ENCODE measurements at regions not wholly inside any gene's neighbourhood (a gene's known extent, or its start where the extent isn't known, plus 50 kb on each side); places are given as distances from the start of the nearest gene placed in this dataset.

- in situ Hi-C loops (cut with MboI; ENCODE audit: low sequenced_read_pairs, unreplicated experiment) = no loop called here
- DNase-seq (ENCODE audit: low spot score) = no peak
- TF ChIP-seq CTCF (IDR thresholded peaks at IDR 0.05; ENCODE audit: borderline replicate concordance, control extremely low read depth, extremely low read depth, insufficient read depth, missing control alignments) = no peak
These were observed 123.5 kb downstream of the MAP3K7 start for GRCh38 chr6:90463359-90463758.

- in situ Hi-C loops (cut with MboI; ENCODE audit: low sequenced_read_pairs, unreplicated experiment) = no loop called here
- TF ChIP-seq CTCF (IDR thresholded peaks at IDR 0.05; ENCODE audit: borderline replicate concordance, control extremely low read depth, extremely low read depth, insufficient read depth, missing control alignments) = no peak
- no peak for DNase-seq (ENCODE audit: low spot score)
These were observed 124.8 kb downstream of the MAP3K7 start for GRCh38 chr6:90462102-90462501.

- in situ Hi-C loops (cut with MboI; ENCODE audit: low sequenced_read_pairs, unreplicated experiment) = no loop called here
- no peak for TF ChIP-seq CTCF (IDR thresholded peaks at IDR 0.05; ENCODE audit: borderline replicate concordance, control extremely low read depth, extremely low read depth, insufficient read depth, missing control alignments)
- DNase-seq (ENCODE audit: low spot score) = no peak
These were observed 125.5 kb downstream of the MAP3K7 start for GRCh38 chr6:90461383-90461782.

- in situ Hi-C loops (cut with MboI; ENCODE audit: low sequenced_read_pairs, unreplicated experiment) = no loop called here
- TF ChIP-seq CTCF (IDR thresholded peaks at IDR 0.05; ENCODE audit: borderline replicate concordance, control extremely low read depth, extremely low read depth, insufficient read depth, missing control alignments) = no peak
- no peak for DNase-seq (ENCODE audit: low spot score)
These were observed 126.8 kb downstream of the MAP3K7 start for GRCh38 chr6:90460051-90460450.

- no peak for TF ChIP-seq CTCF (IDR thresholded peaks at IDR 0.05; ENCODE audit: borderline replicate concordance, control extremely low read depth, extremely low read depth, insufficient read depth, missing control alignments)
- in situ Hi-C loops (cut with MboI; ENCODE audit: low sequenced_read_pairs, unreplicated experiment) = no loop called here
- no peak for DNase-seq (ENCODE audit: low spot score)
These were observed 127.6 kb downstream of the MAP3K7 start for GRCh38 chr6:90459225-90459758.

GRCh38 chr6:90458353-90459224 lies 128.3 kb downstream of the MAP3K7 start:
- DNase-seq (ENCODE audit: low spot score) = no peak
- TF ChIP-seq CTCF (IDR thresholded peaks at IDR 0.05; ENCODE audit: borderline replicate concordance, control extremely low read depth, extremely low read depth, insufficient read depth, missing control alignments) = no peak
- in situ Hi-C loops (cut with MboI; ENCODE audit: low sequenced_read_pairs, unreplicated experiment) = no loop called here
